ENCODE measurements at regions not wholly inside any gene's neighbourhood (a gene's known extent, or its start where the extent isn't known, plus 50 kb on each side); places are given as distances from the start of the nearest gene placed in this dataset.

DNA sequence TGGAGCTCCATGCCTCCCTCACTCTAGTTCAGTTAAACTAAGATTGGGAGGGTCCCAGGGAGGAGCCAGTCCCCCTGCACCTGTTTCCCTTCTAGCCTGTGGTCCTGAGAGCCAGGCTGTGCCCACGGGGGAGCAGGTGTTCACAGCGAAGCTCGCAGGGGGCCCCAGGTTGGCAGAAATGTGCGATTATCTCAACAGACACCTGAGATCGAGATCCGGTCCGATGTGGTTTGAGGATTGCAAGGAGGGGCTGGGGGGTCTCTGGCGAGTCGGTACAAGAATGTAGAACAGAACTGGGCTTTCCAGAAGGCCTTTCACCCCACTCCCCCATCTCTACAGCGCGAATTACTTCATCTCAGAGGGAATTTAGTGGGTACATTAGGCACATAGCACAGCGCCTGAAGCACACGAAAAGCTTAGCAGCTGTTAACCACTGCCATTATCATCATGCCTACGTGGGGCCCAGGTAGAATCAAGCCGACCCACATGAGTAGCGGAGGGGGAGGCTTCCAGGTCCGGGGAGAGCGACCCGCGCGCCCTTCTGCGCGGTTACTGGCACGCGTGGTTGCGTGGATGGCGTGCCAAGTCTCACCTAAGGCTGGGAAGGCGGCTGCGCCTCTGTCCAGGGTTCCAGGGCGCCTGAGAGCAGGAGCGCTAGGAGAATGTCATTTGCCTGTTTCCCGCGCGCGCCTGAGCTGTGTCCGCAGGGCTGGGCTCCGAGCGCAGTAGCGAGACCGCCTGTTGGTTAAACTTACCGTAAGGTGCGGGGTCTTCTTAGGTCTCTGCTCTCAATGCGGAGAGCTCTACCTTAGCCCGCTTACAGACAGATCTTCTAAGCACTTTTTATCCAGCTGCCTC lies 1539.5 kb upstream of the TMEM132C start:
- H3K4me3 ChIP-seq (ENCODE audit: low read depth in 1 of 2, low read length in 2 of 2): no peak overlapping the region
- H3K27me3 ChIP-seq (ENCODE audit: low read depth, low read length): no peaks in the 10 kb centered on the region
- no peaks in the 10 kb centered on the region for H3K36me3 ChIP-seq (ENCODE audit: control insufficient read depth in 1 of 2, insufficient read depth in 2 of 2, low read length in 2 of 2)
- H3K9me3 ChIP-seq (ENCODE audit: control insufficient read depth in 1 of 2, low read length in 2 of 2): no peaks in the 10 kb centered on the region
- no peak overlapping the region for H3K27ac ChIP-seq (ENCODE audit: low read length)
- H3K4me1 ChIP-seq (ENCODE audit: control insufficient read depth in 1 of 2, insufficient read depth in 2 of 2, low read length in 2 of 2): no peaks in the 10 kb centered on the region

DNA sequence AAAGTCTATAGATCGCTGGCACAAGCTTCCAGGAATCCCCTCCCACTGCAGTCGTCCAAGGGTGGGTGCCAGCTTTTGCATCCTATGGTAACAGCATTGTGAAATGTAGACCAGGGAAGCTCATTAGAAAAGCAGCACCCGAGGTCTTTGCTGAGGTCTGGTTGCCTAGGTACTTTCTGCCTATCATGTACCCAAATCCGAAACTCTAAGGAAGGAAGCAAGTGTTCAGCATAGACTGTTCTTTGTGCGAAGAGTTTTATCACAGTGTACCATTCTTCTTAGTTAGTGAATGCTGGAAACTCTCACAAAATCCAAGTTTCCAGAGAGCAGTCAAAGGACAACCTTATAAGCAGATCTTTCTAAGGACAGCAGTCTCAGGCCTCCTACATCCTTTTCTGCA lies 1532.7 kb upstream of the TMEM132C start:
- no peaks in the 10 kb centered on the region for H3K36me3 ChIP-seq (ENCODE audit: control insufficient read depth in 1 of 2, insufficient read depth in 2 of 2, low read length in 2 of 2)
- H3K4me3 ChIP-seq (ENCODE audit: low read depth in 1 of 2, low read length in 2 of 2): no peak overlapping the region
- no peaks in the 10 kb centered on the region for H3K4me1 ChIP-seq (ENCODE audit: control insufficient read depth in 1 of 2, insufficient read depth in 2 of 2, low read length in 2 of 2)
- H3K9me3 ChIP-seq (ENCODE audit: control insufficient read depth in 1 of 2, low read length in 2 of 2): no peaks in the 10 kb centered on the region
- no peaks in the 10 kb centered on the region for H3K27me3 ChIP-seq (ENCODE audit: low read depth, low read length)
- H3K27ac ChIP-seq (ENCODE audit: low read length): no peak overlapping the region

DNA sequence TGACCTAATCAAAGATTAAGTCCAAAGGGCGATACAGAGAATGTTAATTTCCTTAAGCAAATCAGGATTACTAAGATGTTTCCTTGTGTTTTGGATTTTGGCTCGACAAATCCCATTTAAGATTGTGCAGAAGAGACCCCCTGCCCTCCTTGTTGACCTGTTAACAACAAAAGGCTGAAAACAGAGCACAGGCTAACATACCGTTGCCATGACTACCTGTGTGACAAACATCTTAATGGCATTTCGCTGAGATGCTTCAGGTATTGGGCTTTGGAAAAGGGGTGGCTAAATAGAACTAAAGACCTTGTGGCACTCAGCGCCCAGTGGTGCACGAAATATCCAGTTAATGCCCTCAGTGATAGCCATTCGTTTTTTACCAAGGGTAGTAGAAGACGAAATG lies 1532.3 kb upstream of the TMEM132C start:
- Histone ChIP-seq H3K4me1 (ENCODE audit: control insufficient read depth in 1 of 2, insufficient read depth in 2 of 2, low read length in 2 of 2) (no peaks in the 10 kb centered on the region), H3K9me3 (ENCODE audit: control insufficient read depth in 1 of 2, low read length in 2 of 2) (no peaks in the 10 kb centered on the region), H3K36me3 (ENCODE audit: control insufficient read depth in 1 of 2, insufficient read depth in 2 of 2, low read length in 2 of 2) (no peaks in the 10 kb centered on the region), H3K4me3 (ENCODE audit: low read depth in 1 of 2, low read length in 2 of 2) (no peak overlapping the region), H3K27me3 (ENCODE audit: low read depth, low read length) (no peaks in the 10 kb centered on the region), H3K27ac (ENCODE audit: low read length) (no peak overlapping the region)

DNA sequence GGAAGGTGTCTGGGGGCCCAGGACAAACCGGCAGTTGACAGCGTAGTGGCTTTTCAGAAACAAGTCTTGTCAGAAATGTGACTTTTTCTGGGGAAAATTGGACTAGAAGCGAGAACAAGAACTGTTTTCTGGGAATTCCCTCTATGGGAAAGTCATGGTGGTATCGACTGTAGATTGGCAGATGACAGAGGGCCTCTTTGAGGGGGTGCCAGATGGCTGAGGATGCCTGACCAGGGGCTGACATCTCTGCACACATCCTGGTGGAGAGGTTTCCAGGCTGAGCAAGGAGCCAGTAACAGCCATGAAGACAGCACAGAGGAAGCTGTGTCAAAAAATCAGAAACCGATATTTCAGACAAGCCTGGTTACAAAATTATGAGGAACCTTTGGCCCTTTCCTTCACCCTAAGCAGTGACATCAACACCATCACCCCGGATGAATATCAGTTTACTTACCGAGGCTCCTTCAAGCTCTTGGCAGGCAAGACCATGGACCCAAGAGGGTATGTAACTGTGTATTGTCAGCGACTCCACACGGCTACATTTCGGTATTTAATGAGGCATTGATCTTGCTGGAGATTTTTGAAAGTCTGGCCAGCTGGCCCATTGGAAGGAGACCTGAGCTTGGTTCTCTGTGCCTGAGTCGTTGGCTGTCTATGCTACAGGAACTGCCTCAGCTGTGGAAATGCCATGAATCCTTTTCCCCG lies 1525.3 kb upstream of the TMEM132C start:
- H3K36me3 ChIP-seq (ENCODE audit: control insufficient read depth in 1 of 2, insufficient read depth in 2 of 2, low read length in 2 of 2): no peaks in the 10 kb centered on the region
- H3K4me3 ChIP-seq (ENCODE audit: low read depth in 1 of 2, low read length in 2 of 2): no peak overlapping the region
- no peaks in the 10 kb centered on the region for H3K27me3 ChIP-seq (ENCODE audit: low read depth, low read length)
- no peak overlapping the region for H3K27ac ChIP-seq (ENCODE audit: low read length)
- no peaks in the 10 kb centered on the region for H3K9me3 ChIP-seq (ENCODE audit: control insufficient read depth in 1 of 2, low read length in 2 of 2)
- H3K4me1 ChIP-seq (ENCODE audit: control insufficient read depth in 1 of 2, insufficient read depth in 2 of 2, low read length in 2 of 2): no peaks in the 10 kb centered on the region

DNA sequence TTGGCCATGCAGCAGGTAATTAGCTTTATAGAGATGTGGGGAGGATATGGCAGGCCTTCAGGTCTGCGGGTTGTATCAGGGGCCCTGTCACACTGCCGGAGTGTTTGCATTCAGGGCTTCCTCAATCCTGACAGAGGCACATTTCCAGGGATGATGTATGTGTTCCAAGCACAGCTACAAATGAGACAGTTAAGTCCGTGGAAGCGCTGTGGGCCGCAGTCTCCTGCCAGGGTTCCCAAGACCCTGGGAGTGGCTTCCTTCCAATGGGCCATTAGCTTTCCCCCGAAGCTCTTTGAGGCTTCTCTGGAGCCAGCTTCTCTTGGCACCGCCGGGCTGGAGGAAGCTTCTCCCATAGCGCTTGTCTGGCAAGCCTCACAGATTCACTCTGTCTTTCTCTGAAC lies 1524.7 kb upstream of the TMEM132C start:
- H3K36me3 ChIP-seq (ENCODE audit: control insufficient read depth in 1 of 2, insufficient read depth in 2 of 2, low read length in 2 of 2): no peaks in the 10 kb centered on the region
- H3K4me1 ChIP-seq (ENCODE audit: control insufficient read depth in 1 of 2, insufficient read depth in 2 of 2, low read length in 2 of 2): no peaks in the 10 kb centered on the region
- no peak overlapping the region for H3K4me3 ChIP-seq (ENCODE audit: low read depth in 1 of 2, low read length in 2 of 2)
- H3K27me3 ChIP-seq (ENCODE audit: low read depth, low read length): no peaks in the 10 kb centered on the region
- no peaks in the 10 kb centered on the region for H3K9me3 ChIP-seq (ENCODE audit: control insufficient read depth in 1 of 2, low read length in 2 of 2)
- no peak overlapping the region for H3K27ac ChIP-seq (ENCODE audit: low read length)

DNA sequence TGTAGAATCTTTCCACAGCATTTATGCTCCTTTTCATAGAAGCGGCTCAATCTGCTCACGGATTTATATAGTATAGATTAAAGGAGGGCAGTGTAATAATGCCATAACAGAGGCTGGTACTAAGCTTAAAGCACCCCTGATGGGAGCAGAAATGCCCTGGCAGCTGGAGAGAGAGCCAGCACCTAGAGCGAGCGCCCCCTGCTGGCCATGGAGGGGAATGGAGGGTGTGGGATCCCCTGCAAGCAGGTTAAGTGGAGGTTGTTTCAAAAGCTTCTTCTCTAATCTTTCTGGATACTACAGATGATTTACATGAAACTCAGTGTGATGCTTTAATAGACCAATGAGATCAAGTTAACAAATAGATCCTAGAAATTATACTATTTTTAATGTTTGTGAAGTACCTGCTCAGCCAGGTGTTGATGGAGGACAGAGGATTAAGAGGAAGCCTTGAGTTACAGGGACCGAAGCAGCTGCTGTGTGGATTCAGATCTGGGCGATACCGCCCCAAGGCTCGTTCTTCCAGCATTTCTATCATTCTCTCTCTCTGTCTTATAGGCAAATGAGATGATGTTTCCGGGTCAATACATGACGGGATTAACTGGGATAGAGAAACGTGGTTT lies 1519.3 kb upstream of the TMEM132C start:
- no peaks in the 10 kb centered on the region for H3K4me1 ChIP-seq (ENCODE audit: control insufficient read depth in 1 of 2, insufficient read depth in 2 of 2, low read length in 2 of 2)
- H3K4me3 ChIP-seq (ENCODE audit: low read depth in 1 of 2, low read length in 2 of 2): no peak overlapping the region
- H3K27ac ChIP-seq (ENCODE audit: low read length): no peak overlapping the region
- no peaks in the 10 kb centered on the region for H3K27me3 ChIP-seq (ENCODE audit: low read depth, low read length)
- H3K9me3 ChIP-seq (ENCODE audit: control insufficient read depth in 1 of 2, low read length in 2 of 2): no peaks in the 10 kb centered on the region
- H3K36me3 ChIP-seq (ENCODE audit: control insufficient read depth in 1 of 2, insufficient read depth in 2 of 2, low read length in 2 of 2): no peaks in the 10 kb centered on the region

DNA sequence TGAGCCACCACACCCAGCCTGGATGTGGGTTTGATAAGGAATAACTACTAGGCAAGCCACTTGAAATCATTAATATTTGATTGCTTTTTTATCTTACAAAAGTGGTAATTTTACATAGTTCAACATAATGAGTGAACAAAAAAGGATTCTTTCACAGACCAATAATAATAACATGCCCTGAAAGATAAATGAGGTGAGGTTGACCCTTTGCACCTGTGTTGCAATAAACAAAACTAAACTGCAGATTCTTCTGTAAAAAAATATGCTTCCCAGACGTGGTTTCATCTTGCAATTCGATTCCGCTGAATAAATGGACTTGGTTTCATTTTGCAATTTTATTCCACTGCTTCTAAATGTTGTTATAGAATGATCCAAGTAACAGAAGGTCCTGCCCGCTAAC lies 1514.9 kb upstream of the TMEM132C start:
- Histone ChIP-seq H3K27me3 (ENCODE audit: low read depth, low read length) (no peaks in the 10 kb centered on the region), H3K9me3 (ENCODE audit: control insufficient read depth in 1 of 2, low read length in 2 of 2) (no peaks in the 10 kb centered on the region), H3K36me3 (ENCODE audit: control insufficient read depth in 1 of 2, insufficient read depth in 2 of 2, low read length in 2 of 2) (no peaks in the 10 kb centered on the region), H3K4me1 (ENCODE audit: control insufficient read depth in 1 of 2, insufficient read depth in 2 of 2, low read length in 2 of 2) (no peaks in the 10 kb centered on the region), H3K27ac (ENCODE audit: low read length) (no peak overlapping the region), H3K4me3 (ENCODE audit: low read depth in 1 of 2, low read length in 2 of 2) (no peak overlapping the region)

DNA sequence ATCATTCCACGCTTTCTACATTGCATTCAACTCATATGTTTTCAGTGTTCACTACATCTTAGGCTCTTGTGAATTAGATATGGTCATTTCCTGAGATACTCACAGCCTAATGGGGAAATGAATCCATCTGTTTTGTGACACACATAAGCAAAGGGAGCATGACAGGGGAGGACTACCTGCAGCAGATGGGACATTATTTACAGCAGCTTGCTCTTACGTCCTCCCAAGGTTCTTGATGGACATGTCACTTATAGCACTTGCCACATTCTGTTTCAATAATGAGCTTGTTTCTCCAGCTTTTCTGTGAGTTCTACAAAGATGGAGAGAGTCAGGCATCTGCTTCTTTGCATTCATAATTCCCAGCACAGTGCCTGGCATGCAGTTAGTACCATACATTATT lies 1509.6 kb upstream of the TMEM132C start:
- Histone ChIP-seq H3K4me3 (ENCODE audit: low read depth in 1 of 2, low read length in 2 of 2) (no peak overlapping the region), H3K27ac (ENCODE audit: low read length) (no peak overlapping the region), H3K27me3 (ENCODE audit: low read depth, low read length) (no peaks in the 10 kb centered on the region), H3K4me1 (ENCODE audit: control insufficient read depth in 1 of 2, insufficient read depth in 2 of 2, low read length in 2 of 2) (no peaks in the 10 kb centered on the region), H3K36me3 (ENCODE audit: control insufficient read depth in 1 of 2, insufficient read depth in 2 of 2, low read length in 2 of 2) (no peaks in the 10 kb centered on the region), H3K9me3 (ENCODE audit: control insufficient read depth in 1 of 2, low read length in 2 of 2) (no peaks in the 10 kb centered on the region)

DNA sequence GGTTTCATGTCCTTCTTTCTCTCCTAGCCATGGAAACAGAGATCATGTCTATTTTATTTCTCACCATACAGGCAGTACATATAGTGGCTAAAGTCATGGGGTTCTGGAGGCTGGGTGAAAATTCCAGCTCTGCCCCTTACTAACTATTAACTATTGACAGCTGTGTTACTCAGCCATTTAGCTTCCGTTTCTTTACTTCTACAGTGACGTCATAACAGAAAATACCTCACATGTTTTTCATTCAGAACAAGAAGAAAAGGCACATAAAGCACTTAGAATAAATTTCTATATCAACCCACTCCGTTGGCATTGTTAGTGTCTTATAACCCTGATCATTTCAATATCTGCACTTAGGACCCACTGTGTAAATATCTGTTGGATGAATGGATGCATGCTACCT lies 1506.9 kb upstream of the TMEM132C start:
- H3K27me3 ChIP-seq (ENCODE audit: low read depth, low read length): no peaks in the 10 kb centered on the region
- no peak overlapping the region for H3K27ac ChIP-seq (ENCODE audit: low read length)
- H3K9me3 ChIP-seq (ENCODE audit: control insufficient read depth in 1 of 2, low read length in 2 of 2): peaks cover 5 to 18% of the 10 kb centered on the region in 2 donors
- no peaks in the 10 kb centered on the region for H3K36me3 ChIP-seq (ENCODE audit: control insufficient read depth in 1 of 2, insufficient read depth in 2 of 2, low read length in 2 of 2)
- H3K4me3 ChIP-seq (ENCODE audit: low read depth in 1 of 2, low read length in 2 of 2): no peak overlapping the region
- no peaks in the 10 kb centered on the region for H3K4me1 ChIP-seq (ENCODE audit: control insufficient read depth in 1 of 2, insufficient read depth in 2 of 2, low read length in 2 of 2)

DNA sequence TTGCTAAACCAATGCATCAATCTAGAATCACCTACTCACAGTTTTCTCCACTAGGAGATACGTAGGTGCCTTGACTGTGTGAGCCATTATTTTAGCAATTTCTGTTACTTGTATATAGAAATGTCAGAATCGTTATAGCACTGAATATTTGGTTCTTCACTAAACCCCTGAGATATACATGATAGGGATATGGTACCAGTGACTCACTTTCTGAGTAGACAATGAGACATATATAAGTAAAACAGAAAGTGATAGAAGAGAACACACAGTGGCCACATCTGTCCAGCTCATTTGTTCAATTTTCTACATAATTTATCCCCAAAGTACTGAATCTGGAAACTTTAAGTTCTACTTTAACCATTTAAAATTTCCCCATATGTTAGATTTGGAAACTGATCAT lies 1505.5 kb upstream of the TMEM132C start:
- H3K4me3 ChIP-seq (ENCODE audit: low read depth in 1 of 2, low read length in 2 of 2): no peak overlapping the region
- H3K27me3 ChIP-seq (ENCODE audit: low read depth, low read length): no peaks in the 10 kb centered on the region
- H3K4me1 ChIP-seq (ENCODE audit: control insufficient read depth in 1 of 2, insufficient read depth in 2 of 2, low read length in 2 of 2): no peaks in the 10 kb centered on the region
- no peaks in the 10 kb centered on the region for H3K36me3 ChIP-seq (ENCODE audit: control insufficient read depth in 1 of 2, insufficient read depth in 2 of 2, low read length in 2 of 2)
- H3K9me3 ChIP-seq (ENCODE audit: control insufficient read depth in 1 of 2, low read length in 2 of 2): peaks cover 7 to 18% of the 10 kb centered on the region in 2 donors
- H3K27ac ChIP-seq (ENCODE audit: low read length): no peak overlapping the region

DNA sequence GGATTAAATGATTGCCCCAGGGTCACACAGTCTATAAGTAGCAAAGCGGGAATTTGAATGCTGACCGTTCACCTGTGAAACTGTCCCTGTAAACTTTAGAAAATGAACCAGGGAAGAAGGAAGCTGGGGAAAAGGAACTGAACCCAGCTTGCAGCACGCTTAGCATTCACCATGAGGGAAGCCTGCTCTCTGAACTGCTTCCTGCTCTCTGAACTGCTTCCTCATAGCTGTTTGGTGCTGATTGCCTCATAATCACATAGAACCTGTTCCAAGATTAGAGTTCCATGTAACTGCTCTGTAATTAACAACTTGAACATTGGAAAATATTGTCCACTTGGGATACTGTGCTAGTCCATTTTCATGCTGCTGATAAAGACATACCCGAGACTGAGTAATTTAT lies 1504.8 kb upstream of the TMEM132C start:
- no peaks in the 10 kb centered on the region for H3K27me3 ChIP-seq (ENCODE audit: low read depth, low read length)
- H3K4me1 ChIP-seq (ENCODE audit: control insufficient read depth in 1 of 2, insufficient read depth in 2 of 2, low read length in 2 of 2): no peaks in the 10 kb centered on the region
- peaks cover 13 to 18% of the 10 kb centered on the region in 2 donors for H3K9me3 ChIP-seq (ENCODE audit: control insufficient read depth in 1 of 2, low read length in 2 of 2)
- no peak overlapping the region for H3K4me3 ChIP-seq (ENCODE audit: low read depth in 1 of 2, low read length in 2 of 2)
- no peaks in the 10 kb centered on the region for H3K36me3 ChIP-seq (ENCODE audit: control insufficient read depth in 1 of 2, insufficient read depth in 2 of 2, low read length in 2 of 2)
- no peak overlapping the region for H3K27ac ChIP-seq (ENCODE audit: low read length)

All from muscle layer of duodenum (tissue), 2 donors.